Caki2 (cell line): ENCODE measurements at regions not wholly inside any gene's neighbourhood (a gene's known extent, or its start where the extent isn't known, plus 50 kb on each side); places are given as distances from the start of the nearest gene placed in this dataset.
A peak's percentile ranks its signal among the peaks of the same experiment; 100 is the strongest.

Experiments used
- DNase-seq: peaks from one replicate; pipeline ENCODE4 v3.0.0-alpha.2; 2015; ENCODE audit warnings: low read depth
- in situ Hi-C: cut with HindIII; loops from 2 replicates; pipeline ENCODE4 v1.10.0; 2016; ENCODE audit warnings: low sequenced_read_pairs, low pct_unique_long_range_greater_than_20kb, mixed read lengths

DNA sequence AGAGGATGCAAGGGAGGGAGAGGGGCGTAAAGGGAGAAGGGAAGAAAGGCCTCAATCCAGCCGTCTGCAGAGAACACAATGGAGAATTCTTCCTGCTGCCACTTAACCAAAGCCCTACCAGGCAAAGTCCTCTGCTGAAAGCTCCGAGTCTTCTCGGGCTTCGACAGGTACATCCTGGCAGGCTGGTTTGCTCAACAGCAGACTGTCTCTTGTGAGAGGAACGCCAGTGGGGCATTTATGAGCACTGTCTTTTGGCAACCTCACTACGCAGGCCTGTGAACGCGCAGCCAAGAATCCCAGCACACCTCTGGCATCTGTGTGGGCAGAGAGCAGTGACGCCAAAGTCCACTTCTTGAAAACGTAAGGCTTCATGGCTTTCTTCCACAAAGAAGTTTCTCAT lies 207.5 kb upstream of the FAM9B start:
- no peak for DNase-seq
- in situ Hi-C loops: no loop called here

- in situ Hi-C loops: no loop called here
- DNase-seq: no peak
Measured at GRCh38 chrX:9249051-9249846, 215.3 kb upstream of the FAM9B start.

GRCh38 chrX:9252182-9252581 lies 212.7 kb upstream of the TBL1X start:
- in situ Hi-C loops: no loop called here
- DNase-seq: no peak

DNA sequence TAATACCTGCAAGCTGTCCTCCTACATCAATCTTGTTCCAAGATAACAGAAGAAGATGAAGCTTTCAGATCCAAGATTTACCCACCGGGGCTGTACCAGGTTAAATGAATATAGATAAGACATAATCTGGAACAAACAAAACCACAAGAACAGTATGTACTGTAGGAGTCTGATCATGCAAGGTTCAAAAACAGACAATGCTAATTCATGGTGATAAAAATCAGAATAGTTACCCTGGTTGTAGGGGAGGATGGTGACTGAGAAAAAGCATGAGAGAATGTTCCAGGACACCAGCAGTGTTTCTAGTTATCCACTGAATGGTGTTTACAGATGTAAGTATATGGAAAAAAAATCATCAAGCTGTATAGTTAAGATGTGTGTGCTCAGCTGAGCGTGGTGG lies 211.6 kb upstream of the TBL1X start:
- no peak for DNase-seq
- in situ Hi-C loops: no loop called here

GRCh38 chrX:9257718-9258420 lies 207.0 kb upstream of the TBL1X start:
- no peak for DNase-seq
- in situ Hi-C loops: no loop called here

DNA sequence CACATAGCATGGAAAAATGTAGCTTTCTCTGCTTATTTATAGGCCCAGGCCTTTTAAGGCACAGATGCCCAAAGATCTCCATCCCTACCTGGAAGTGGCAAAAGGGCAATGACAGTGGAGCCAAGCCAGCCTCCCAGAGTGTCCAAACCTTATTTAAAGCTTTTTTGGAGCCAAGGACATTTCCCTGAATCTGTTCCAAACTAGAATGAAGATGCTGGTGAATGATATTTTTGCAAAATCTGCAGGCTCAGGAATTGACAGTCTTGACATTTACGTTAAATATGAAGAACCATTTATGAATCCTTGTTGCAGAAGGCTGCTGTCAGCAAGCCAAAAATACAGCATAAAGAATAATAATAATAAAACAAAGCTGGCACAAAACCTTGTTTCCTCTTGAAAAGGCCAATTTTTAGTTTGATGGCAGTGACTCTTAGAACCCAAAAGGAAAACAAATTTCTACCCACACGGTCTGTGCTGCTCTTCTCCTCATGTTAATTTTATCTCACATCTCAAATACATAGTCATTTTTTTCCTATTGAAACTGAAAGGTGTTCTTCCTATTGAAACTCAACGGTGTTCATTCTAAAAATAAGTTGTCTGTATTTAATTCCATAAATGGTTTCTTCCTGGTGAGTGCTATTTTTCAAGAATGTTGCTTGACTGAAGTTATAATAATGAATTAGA lies 206.3 kb upstream of the TBL1X start:
- in situ Hi-C loops: no loop called here
- no peak for DNase-seq

DNA sequence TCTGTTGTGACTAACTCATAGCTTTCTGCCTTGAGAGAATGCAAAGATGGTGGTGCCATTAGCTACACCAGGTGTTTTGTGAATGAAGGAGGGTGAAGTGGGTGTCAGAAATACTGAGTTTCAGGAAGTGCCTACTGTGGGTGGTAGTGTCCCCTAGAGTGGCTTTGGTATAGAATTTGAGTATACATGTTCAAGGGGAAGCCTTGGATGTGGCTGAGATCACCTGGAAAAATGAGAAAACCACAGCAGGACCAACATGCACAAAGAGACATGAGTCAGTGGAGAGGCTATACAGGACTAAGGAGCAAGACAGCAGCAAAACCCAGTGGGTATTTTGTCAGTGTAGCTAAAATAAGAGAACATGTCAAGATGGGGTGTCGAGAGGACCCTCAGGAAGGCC lies 204.3 kb upstream of the TBL1X start:
- in situ Hi-C loops: no loop called here
- DNase-seq: no peak

DNA sequence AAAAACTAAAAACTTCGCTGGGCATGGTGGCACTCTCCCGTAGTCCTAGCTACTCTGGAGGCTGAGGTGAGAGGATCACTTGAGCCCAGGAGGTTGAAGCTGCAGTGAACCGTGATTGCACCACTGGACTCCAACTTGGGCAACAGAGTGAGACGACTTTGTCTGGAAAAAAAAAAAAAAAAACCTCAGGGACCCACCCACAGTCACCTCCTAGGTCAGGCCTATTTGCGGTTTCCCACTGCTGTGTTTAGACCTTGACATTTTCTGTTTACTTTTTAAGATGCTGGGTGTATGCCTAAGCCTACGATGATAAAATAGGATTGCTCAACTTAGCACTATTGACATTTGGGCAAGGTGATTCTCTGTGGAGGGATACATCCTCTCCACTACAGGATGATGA lies 197.4 kb upstream of the TBL1X start:
- peak; percentile 38 for DNase-seq
- in situ Hi-C loops: no loop called here

- in situ Hi-C loops: no loop called here
- DNase-seq: no peak
Measured at GRCh38 chrX:9269134-9269533, 195.7 kb upstream of the TBL1X start.

GRCh38 chrX:9271789-9272525 lies 192.9 kb upstream of the TBL1X start:
- in situ Hi-C loops: no loop called here
- no peak for DNase-seq

GRCh38 chrX:9273744-9274143 lies 191.1 kb upstream of the TBL1X start:
- DNase-seq: no peak
- in situ Hi-C loops: no loop called here

DNA sequence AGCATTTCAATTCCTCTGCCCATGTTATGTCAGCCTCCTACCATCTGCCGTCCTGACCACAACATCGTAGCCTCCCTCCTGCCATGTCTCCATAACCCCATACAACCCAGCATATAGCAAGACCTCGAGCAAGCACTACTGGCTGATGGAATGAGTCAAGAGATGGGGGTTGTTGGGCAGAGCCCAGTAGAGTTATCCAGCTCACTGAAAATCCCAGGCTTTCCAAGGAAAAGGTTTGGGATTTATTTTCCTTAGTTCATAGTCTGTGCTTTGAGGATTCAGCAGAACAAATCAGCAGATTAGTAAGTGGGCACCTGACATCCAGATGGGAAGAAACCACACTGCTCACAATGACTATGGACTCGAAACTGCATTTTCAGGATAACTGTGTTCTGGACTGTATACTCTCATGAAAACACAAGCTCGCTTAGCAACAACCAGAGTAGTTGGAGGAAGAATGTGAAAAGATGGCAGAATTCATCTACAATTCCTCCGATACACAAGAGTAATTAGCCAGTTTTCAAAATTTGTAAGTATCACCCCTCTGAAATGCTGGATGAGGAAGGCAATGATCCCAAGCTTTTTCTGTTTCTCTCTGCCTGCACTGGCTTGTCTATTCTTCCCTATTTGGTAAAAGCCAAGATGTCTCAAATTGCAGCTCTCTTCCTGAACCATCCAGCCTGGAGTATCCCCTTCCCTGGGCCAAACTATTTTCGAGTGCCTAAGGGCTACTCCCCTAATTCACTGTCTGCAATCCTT lies 186.2 kb upstream of the TBL1X start:
- in situ Hi-C loops: no loop called here
- DNase-seq: no peak

DNA sequence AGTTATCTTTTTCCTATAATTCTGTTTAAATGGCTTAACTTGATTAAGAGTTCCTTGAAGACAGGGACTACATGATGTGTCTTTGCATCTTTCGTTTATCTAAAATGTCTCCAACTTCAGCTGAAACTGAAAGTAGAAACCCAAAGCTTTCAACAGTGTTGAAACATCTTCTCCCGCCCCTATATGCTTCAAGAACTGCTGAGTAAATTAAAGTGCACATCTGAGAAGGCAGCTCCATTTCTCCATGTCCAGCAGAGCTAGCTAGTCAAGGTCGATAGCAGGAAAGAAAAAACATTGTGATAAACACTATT lies 185.7 kb upstream of the TBL1X start:
- in situ Hi-C loops: no loop called here
- DNase-seq: no peak

GRCh38 chrX:9280831-9281230 lies 184.0 kb upstream of the TBL1X start:
- in situ Hi-C loops: no loop called here
- DNase-seq: no peak

GRCh38 chrX:9282325-9282724 lies 182.5 kb upstream of the TBL1X start:
- in situ Hi-C loops: no loop called here
- DNase-seq: no peak

DNA sequence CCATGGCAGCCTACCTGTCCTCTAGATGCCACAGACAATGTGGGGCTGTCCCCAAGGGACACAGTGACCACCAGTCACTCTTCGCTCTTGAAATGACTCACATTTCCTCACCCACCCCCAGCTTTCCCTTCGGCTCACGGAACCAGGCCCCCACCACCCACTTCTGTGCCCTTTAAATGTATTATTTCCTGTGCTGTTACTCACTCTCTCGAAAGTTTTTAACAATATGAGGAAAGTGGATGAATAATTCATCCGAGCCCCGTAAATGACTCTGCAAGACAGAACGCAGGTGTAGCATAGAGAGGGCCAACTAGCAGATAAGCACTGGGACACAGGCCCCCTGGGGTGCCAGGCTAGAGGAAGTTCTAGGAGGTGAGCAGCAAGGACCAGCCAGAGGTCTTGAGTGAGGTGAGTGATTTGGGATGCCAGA lies 179.5 kb upstream of the TBL1X start:
- in situ Hi-C loops: no loop called here
- no peak for DNase-seq

- in situ Hi-C loops: no loop called here
Measured at GRCh38 chrX:9286234-9286633, 178.6 kb upstream of the TBL1X start.

DNA sequence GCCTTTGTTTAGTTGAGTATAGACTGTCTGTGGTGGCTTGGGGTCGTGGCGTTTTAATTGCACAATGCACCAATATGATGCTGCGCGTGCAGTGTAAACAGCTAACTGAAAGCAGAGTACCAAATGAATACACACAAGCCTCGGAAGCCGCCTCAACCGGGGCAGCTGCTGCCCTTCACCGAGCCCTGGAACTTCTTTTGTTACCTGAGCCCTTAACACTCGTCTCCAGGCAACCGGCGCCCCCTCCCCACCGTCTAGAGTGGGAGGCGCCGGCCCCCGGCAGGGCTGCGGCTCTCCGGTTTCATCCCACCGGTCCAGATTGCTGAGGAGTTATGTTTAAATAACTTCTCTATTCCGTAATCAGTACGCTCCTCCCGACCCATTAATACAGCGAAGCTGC lies 173.2 kb upstream of the TBL1X start:
- in situ Hi-C loops: no loop called here
- DNase-seq: no peak

More at GRCh38 chrX:9286234-9286633, 178.6 kb upstream of the TBL1X start:
- no peak for DNase-seq
